Heart left ventricle (tissue), 16 donors: ENCODE measurements at regions not wholly inside any gene's neighbourhood (a gene's known extent, or its start where the extent isn't known, plus 50 kb on each side); places are given as distances from the start of the nearest gene placed in this dataset.
"Not testable (repeated sequence)": the region's sequence is repeated elsewhere in the genome, so short reads cannot be mapped to it uniquely, and the experiment has no call there.

Experiments used
- ATAC-seq, 4 donors: fragments of 200-7000 bp; cut with Tn5 transposase; one replicate each; pipeline ENCODE4 v1.9.1; 2020 to 2022; ENCODE audit warnings: moderate library complexity in 4 of 4, mild to moderate bottlenecking in 3 of 4, moderate number of reproducible peaks in 1 of 4
- DNase-seq, 5 donors: peaks; one replicate each; pipeline ENCODE4 v3.0.0-alpha.2; 2020
- H3K27ac ChIP-seq, 12 donors: fragments of 200-600 bp; sonication (generic) in 4 of 12; one replicate each; pipeline versions ENCODE4 v1.5.0 to v1.8.0; 2016 to 2022; ENCODE audit warnings: mild to moderate bottlenecking in 2 of 12
- H3K27me3 ChIP-seq, 9 donors: fragments of 200-600 bp; sonication (generic) in 2 of 9; one replicate each; pipeline versions ENCODE4 v1.5.1 to v1.8.0; 2016 to 2022; ENCODE audit warnings: mild to moderate bottlenecking in 3 of 9
- H3K36me3 ChIP-seq, 9 donors: fragments of 200-600 bp; sonication (generic) in 2 of 9; one replicate each; pipeline versions ENCODE4 v1.5.0 to v1.8.0; 2018 to 2022; ENCODE audit warnings: mild to moderate bottlenecking in 2 of 9
- H3K4me1 ChIP-seq, 12 donors: fragments of 200-600 bp; sonication (generic) in 4 of 12; one replicate each; pipeline versions ENCODE4 v1.5.0 to v1.8.0; 2016 to 2022; ENCODE audit warnings: mild to moderate bottlenecking in 3 of 12
- H3K4me3 ChIP-seq, 12 donors: fragments of 200-600 bp; sonication (generic) in 4 of 12; one replicate each; pipeline versions ENCODE4 v1.5.0 to v1.8.0; 2017 to 2022; ENCODE audit warnings: mild to moderate bottlenecking in 9 of 12, moderate library complexity in 4 of 12
- H3K9me3 ChIP-seq, 12 donors: fragments of 200-600 bp; sonication (generic) in 4 of 12; one replicate each; pipeline versions ENCODE4 v1.5.0 to v1.8.0; 2016 to 2022; ENCODE audit warnings: mild to moderate bottlenecking in 1 of 12
- POLR2A ChIP-seq, 2 donors: fragments of 450-650 bp; IDR thresholded peaks; one replicate each; pipeline ENCODE4 v1.6.1; 2017; ENCODE audit warnings: antibody characterized with exemption in 2 of 2, mild to moderate bottlenecking in 2 of 2, moderate library complexity in 2 of 2
- WGBS, 4 donors: extraction: QIAGEN DNeasy Blood & Tissue Kit in 2 of 4; methylation state at CpG; one replicate each; pipeline versions ENCODE4 v1.1.5 to v1.1.7; 2013 to 2018; 5-methylcytosine and 5-hydroxymethylcytosine counted together
- intact Hi-C, 10 donors: fragments of 100-400 bp; cut with DNase I; formaldehyde crosslinking; loops; one replicate each; pipeline versions ENCODE4 v1.11.1 to v1.14.2; 2022
- TF ChIP-seq, protein P1 (sequence below), 12 donors: fragments of 200-600 bp; sonication (generic) in 4 of 12; IDR thresholded peaks; one replicate each; pipeline versions ENCODE4 v1.5.0 to v1.8.0; 2018 to 2022; ENCODE audit warnings: antibody characterized with exemption in 12 of 12, mild to moderate bottlenecking in 5 of 12
- donor health status: ischemic (EF 13 %, LVEDD 7.1; RV severe dilation, severe dysfunction).
- donor health status: healthy with polysubstance abuse.
- donor health status: DM: no; HTN: yes; CAD: no.
- donor health status: DM: no; HTN: no; CAD: no.
- donor health status: ischemic (EF 25% LVEDD 6.9; RV normal size, moderate dysfunction).
- donor health status: ischemic (EF 25% LVEDD 5.7; RV mildly dilated, moderate dysfunction).
- donor health status: healthy.
- donor health status: DM: yes; HTN: yes; CAD: no.
- donor health status: ischemic (EF 35%, LVEDD 5.7; RV mildly dilated, moderate dysfunction).
- donor health status: nonischemic (EF 11% LVEDD 7.7; RV severe dilation, severe dysfunction).
- donor health status: DM: yes; HTN: yes; CAD: no.
- donor health status: PGD.
- donor health status: ischemic (EF 29% LVEDD 5.4; RV normal size, mild dysfunction).
- donor health status: nonischemic (EF 23%, LVEDD 6.1; RV moderate dilation, normal function).

DNA sequence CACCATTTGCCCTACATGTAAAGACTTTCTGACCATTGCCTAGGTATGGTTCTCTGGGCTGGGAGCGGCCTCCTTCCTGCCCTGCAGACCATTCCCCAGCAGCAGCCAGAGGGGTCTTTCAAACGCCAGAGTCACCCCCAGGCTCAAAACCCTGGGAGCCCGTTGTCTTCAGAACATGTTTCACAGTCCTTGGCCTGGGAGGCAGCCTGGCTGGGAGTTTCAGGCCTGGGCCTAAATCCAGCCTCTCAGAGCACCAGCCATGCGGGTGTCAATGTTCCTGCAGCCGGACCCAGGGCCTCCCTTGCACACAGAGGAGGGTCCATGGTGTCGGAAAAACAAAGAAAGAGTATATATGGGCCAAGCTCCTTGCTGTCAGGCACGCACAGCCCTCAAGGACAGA lies 145.2 kb upstream of the FOXD4L5 start:
- no peak for ATAC-seq
- no peaks in the 10 kb centered on the region for H3K4me1 ChIP-seq
- no peak overlapping the region for H3K27ac ChIP-seq
- H3K4me3 ChIP-seq = no peak overlapping the region
- intact Hi-C loops = no loop called here
- no peaks in the 10 kb centered on the region for H3K36me3 ChIP-seq
- H3K9me3 ChIP-seq = no peaks in the 10 kb centered on the region
- 64 to 73% (median 72%) methylated on average over 7 of the region's 7 CpGs for WGBS, 4 donors
- no peak for DNase-seq
- H3K27me3 ChIP-seq = no peaks in the 10 kb centered on the region
- TF ChIP-seq, protein P1, sequence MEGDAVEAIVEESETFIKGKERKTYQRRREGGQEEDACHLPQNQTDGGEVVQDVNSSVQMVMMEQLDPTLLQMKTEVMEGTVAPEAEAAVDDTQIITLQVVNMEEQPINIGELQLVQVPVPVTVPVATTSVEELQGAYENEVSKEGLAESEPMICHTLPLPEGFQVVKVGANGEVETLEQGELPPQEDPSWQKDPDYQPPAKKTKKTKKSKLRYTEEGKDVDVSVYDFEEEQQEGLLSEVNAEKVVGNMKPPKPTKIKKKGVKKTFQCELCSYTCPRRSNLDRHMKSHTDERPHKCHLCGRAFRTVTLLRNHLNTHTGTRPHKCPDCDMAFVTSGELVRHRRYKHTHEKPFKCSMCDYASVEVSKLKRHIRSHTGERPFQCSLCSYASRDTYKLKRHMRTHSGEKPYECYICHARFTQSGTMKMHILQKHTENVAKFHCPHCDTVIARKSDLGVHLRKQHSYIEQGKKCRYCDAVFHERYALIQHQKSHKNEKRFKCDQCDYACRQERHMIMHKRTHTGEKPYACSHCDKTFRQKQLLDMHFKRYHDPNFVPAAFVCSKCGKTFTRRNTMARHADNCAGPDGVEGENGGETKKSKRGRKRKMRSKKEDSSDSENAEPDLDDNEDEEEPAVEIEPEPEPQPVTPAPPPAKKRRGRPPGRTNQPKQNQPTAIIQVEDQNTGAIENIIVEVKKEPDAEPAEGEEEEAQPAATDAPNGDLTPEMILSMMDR (IDR thresholded peaks at IDR 0.05) = no peak
- no peak for TF ChIP-seq POLR2A (IDR thresholded peaks at IDR 0.05)

DNA sequence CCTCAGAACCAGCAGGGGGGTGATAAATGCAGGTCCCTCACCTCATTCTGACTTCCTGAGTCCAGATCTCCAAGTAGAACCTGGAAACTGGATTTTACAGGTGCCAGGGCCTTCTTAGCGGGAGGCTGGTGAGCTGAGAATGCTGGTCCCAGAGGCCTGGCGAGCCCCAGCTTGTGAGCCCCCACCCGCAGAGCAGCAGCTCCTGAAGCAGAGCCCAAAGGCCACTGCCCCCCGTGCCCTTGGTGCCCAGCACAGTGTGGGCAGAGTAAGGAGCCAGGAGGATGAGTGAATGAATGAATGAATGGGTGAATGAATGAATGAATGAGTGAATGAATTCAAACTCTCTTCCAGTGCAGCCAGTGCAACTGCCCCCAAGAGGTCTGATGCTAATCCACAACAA lies 142.4 kb upstream of the FOXD4L5 start:
- H3K27me3 ChIP-seq, H3K9me3 ChIP-seq, intact Hi-C loops, H3K27ac ChIP-seq, ATAC-seq, H3K36me3 ChIP-seq, H3K4me3 ChIP-seq, H3K4me1 ChIP-seq, DNase-seq: not testable (repeated sequence)
- WGBS, 4 donors = 73 to 93% (median 74%) methylated on average over 4 of the region's 4 CpGs; no CpG with 5 or more reads in 1 of the 4 donors

DNA sequence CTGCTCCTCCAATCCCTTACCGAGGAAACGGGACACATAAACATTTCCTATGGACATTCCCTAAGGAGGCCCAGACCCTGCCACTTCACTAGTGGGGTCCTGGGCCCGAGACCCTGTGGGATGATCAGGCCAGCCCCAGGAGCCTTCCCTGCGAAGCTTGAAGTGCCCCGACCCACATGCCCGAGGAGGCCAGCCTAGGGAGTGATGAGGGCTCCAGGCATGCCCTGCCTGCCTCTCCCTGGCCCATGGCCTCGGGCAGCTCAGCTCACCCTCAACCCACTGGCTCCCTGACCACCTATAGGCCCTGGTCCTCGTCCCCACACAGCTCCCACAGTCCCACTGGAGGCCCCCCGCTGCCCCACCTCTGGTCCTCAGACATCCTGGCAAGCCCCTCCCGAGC lies 141.8 kb upstream of the FOXD4L5 start:
- ATAC-seq, H3K4me3 ChIP-seq, H3K4me1 ChIP-seq, H3K36me3 ChIP-seq, H3K27me3 ChIP-seq, H3K9me3 ChIP-seq, intact Hi-C loops, DNase-seq, H3K27ac ChIP-seq: not testable (repeated sequence)
- WGBS, 4 donors = 66 to 83% (median 77%) methylated on average over 1 to 10 of the region's 10 CpGs

- no peaks in the 10 kb centered on the region for H3K4me1 ChIP-seq
- H3K4me3 ChIP-seq = no peak overlapping the region
- ATAC-seq (no peak), DNase-seq (no peak)
- H3K27me3 ChIP-seq = no peaks in the 10 kb centered on the region
- TF ChIP-seq, protein P1 (IDR thresholded peaks at IDR 0.05) = no peak
- no peak for TF ChIP-seq POLR2A (IDR thresholded peaks at IDR 0.05)
- no peaks in the 10 kb centered on the region for H3K9me3 ChIP-seq
- no peak overlapping the region for H3K27ac ChIP-seq
- intact Hi-C loops = no loop called here
- 79 to 100% (median 84%) methylated on average over 2 to 8 of the region's 8 CpGs for WGBS, 4 donors
- H3K36me3 ChIP-seq = no peaks in the 10 kb centered on the region
Measured at GRCh38 chr9:65426231-65426630, 141.2 kb upstream of the FOXD4L5 start.

DNA sequence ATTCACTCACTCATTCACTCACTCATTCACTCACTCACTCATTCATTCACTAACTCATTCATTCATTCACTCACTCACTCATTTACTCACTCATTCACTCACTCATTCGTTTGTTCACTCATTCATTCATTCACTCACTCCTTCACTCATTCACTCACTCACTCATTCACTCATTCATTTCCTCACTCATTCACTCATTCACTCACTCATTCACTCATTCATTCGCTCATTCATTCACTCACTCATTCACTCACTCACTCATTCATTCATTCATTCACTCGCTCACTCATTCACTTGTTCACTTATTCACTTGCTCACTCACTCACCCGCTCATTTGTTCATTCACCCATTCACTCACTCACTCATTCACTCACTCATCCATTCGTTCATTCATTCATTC lies 140.2 kb upstream of the FOXD4L5 start:
- WGBS, 4 donors = 41 to 52% (median 48%) methylated on average over 5 of the region's 5 CpGs
- H3K4me3 ChIP-seq, intact Hi-C loops, H3K27me3 ChIP-seq, DNase-seq, ATAC-seq, H3K27ac ChIP-seq, H3K4me1 ChIP-seq, H3K9me3 ChIP-seq, H3K36me3 ChIP-seq: not testable (repeated sequence)

- not testable (repeated sequence) for H3K4me1 ChIP-seq
- 69 to 85% (median 77%) methylated on average over 5 to 8 of the region's 8 CpGs for WGBS, 4 donors
Measured at GRCh38 chr9:65424437-65424984, 139.5 kb upstream of the FOXD4L5 start.

DNA sequence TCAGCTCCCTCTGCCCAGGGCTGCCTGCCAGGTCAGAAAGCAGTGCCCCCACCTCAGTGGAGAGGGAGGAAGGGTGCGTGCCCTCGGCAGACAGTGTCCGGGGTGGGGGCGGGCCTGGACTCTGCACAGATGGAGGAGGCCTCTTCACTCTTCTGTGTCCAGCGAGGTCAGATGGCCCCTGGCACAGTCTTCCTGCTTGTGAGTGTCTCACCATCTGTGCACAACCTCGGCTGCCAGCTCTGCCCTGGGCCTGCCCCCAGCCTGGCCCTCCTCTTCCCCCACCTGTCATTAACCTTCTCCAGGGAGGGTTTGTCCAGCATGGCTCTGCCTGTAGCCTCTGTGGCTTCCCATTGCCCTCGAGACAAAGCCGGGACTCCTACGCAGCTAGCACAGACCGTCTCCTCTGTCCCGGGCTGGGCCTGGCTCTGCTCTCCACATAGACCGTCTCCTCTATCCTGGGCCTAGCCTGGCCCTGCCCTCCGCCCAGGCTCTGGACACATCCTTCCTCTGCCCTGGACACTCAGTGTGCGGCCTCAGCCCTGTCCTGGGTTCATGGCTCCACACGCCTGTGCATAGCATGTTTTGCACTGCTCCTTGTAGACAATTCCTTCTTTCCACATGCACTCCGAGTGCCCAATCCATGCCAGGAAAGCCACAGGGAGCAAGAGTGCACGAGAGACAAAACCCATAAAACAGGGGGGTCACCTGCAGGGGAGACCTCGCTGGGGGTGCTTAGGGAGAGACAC lies 138.9 kb upstream of the FOXD4L5 start:
- WGBS, 4 donors = 83 to 89% (median 84%) methylated on average over 15 to 18 of the region's 18 CpGs
- ATAC-seq, intact Hi-C loops: not testable (repeated sequence)

More at GRCh38 chr9:65424437-65424984, 139.5 kb upstream of the FOXD4L5 start:
- intact Hi-C loops, DNase-seq, H3K9me3 ChIP-seq, H3K27ac ChIP-seq, H3K36me3 ChIP-seq, H3K4me3 ChIP-seq, ATAC-seq, H3K27me3 ChIP-seq: not testable (repeated sequence)

GRCh38 chr9:65422966-65423690 lies 138.1 kb upstream of the FOXD4L5 start:
- intact Hi-C loops, H3K27me3 ChIP-seq, H3K9me3 ChIP-seq, H3K4me1 ChIP-seq, H3K4me3 ChIP-seq, H3K36me3 ChIP-seq, H3K27ac ChIP-seq, DNase-seq: not testable (repeated sequence)
- ATAC-seq = peak in 1 of 4 donors; percentile 25
- WGBS, 4 donors = 73 to 78% (median 75%) methylated on average over 11 to 12 of the region's 13 CpGs

More for the DNA sequence above, 138.9 kb upstream of the FOXD4L5 start:
- H3K4me1 ChIP-seq, H3K27me3 ChIP-seq, H3K9me3 ChIP-seq, H3K36me3 ChIP-seq, H3K4me3 ChIP-seq, DNase-seq, H3K27ac ChIP-seq: not testable (repeated sequence)

GRCh38 chr9:65421486-65421885 lies 136.5 kb upstream of the FOXD4L5 start:
- DNase-seq, H3K27ac ChIP-seq, H3K9me3 ChIP-seq, ATAC-seq, H3K4me3 ChIP-seq, H3K4me1 ChIP-seq, intact Hi-C loops, H3K27me3 ChIP-seq, H3K36me3 ChIP-seq: not testable (repeated sequence)
- 35 to 71% (median 65%) methylated on average over 2 of the region's 2 CpGs for WGBS, 4 donors
